ENCODE measurements at regions not wholly inside any gene's neighbourhood (a gene's known extent, or its start where the extent isn't known, plus 50 kb on each side); places are given as distances from the start of the nearest gene placed in this dataset.
A peak's percentile ranks its signal among the peaks of the same experiment; 100 is the strongest.

- TF ChIP-seq ZBTB33 (IDR thresholded peaks at IDR 0.05): no peak
- TF ChIP-seq HNF4A (conservative IDR thresholded peaks at IDR 0.05): no peak
- no peak for TF ChIP-seq CTCF (IDR thresholded peaks at IDR 0.05; ENCODE audit: low read depth, low read length, missing input control)
- TF ChIP-seq ATF3 (IDR thresholded peaks at IDR 0.05): no peak
Observed at GRCh38 chr2:43047187-43047780, 179.1 kb downstream of the ZFP36L2 start (continued).

- WGBS: 73% methylated on average over 3 of the region's 3 CpGs
- H3K9ac ChIP-seq (ENCODE audit: low read depth in 1 of 2, low read length in 2 of 2): no peak overlapping the region
- H3K27ac ChIP-seq (ENCODE audit: low read depth in 1 of 2, low read length in 2 of 2): no peak overlapping the region
- no peak for DNase-seq (ENCODE audit: low spot score)
- no peaks in the 10 kb centered on the region for H3K36me3 ChIP-seq (ENCODE audit: control insufficient read depth in 4 of 4, insufficient read depth in 3 of 4, low read depth in 1 of 4, low read length in 3 of 4)
- no peak overlapping the region for H3K4me3 ChIP-seq (ENCODE audit: low read depth in 1 of 3, low read length in 3 of 3)
- TF ChIP-seq TAF1 (conservative IDR thresholded peaks at IDR 0.05): no peak
- TF ChIP-seq FOXA1 (IDR thresholded peaks at IDR 0.05): no peak
- no peak for TF ChIP-seq YY1 (IDR thresholded peaks at IDR 0.05)
- TF ChIP-seq HNF4G (IDR thresholded peaks at IDR 0.05): no peak
- no peak for TF ChIP-seq RAD21 (IDR thresholded peaks at IDR 0.05)
- no peak for TF ChIP-seq HNF4A (conservative IDR thresholded peaks at IDR 0.05)
- peaks cover 0 to 11% (median 9%) of the 10 kb centered on the region in 4 donors for H3K4me1 ChIP-seq (ENCODE audit: control insufficient read depth in 4 of 4, insufficient read depth in 4 of 4, low read length in 3 of 4)
- H3K27me3 ChIP-seq (ENCODE audit: control insufficient read depth in 4 of 4, insufficient read depth in 4 of 4, low read length in 3 of 4): no peaks in the 10 kb centered on the region
- no peaks in the 10 kb centered on the region for H3K9me3 ChIP-seq (ENCODE audit: control insufficient read depth in 4 of 4, low read length in 3 of 4)
Observed at GRCh38 chr2:43045866-43046265, 180.5 kb downstream of the ZFP36L2 start.

GRCh38 chr2:43044093-43044681 is 182.2 kb downstream of the ZFP36L2 start:
- no peak for DNase-seq (ENCODE audit: low spot score)

More at GRCh38 chr2:43044093-43044681, 182.2 kb downstream of the ZFP36L2 start:
- Histone ChIP-seq H3K27me3 (ENCODE audit: control insufficient read depth in 4 of 4, insufficient read depth in 4 of 4, low read length in 3 of 4) (no peaks in the 10 kb centered on the region), H3K4me3 (ENCODE audit: low read depth in 1 of 3, low read length in 3 of 3) (no peak overlapping the region), H3K36me3 (ENCODE audit: control insufficient read depth in 4 of 4, insufficient read depth in 3 of 4, low read depth in 1 of 4, low read length in 3 of 4) (no peaks in the 10 kb centered on the region), H3K9ac (ENCODE audit: low read depth in 1 of 2, low read length in 2 of 2) (no peak overlapping the region), H3K9me3 (ENCODE audit: control insufficient read depth in 4 of 4, low read length in 3 of 4) (no peaks in the 10 kb centered on the region), H3K27ac (ENCODE audit: low read depth in 1 of 2, low read length in 2 of 2) (no peak overlapping the region), H3K4me1 (ENCODE audit: control insufficient read depth in 4 of 4, insufficient read depth in 4 of 4, low read length in 3 of 4) (peaks cover 0 to 12% (median 9%) of the 10 kb centered on the region in 4 donors)
- 94% methylated on average over 13 of the region's 13 CpGs for WGBS
- TF ChIP-seq NR2F2 (IDR thresholded peaks at IDR 0.05) (peak; percentile 48), CTCF (IDR thresholded peaks at IDR 0.05; ENCODE audit: low read depth, low read length, missing input control) (no peak), JUND (IDR thresholded peaks at IDR 0.05) (no peak), HNF4G (IDR thresholded peaks at IDR 0.05) (no peak)

Data from liver (tissue), 8 donors.